NCI-H226 (cell line): ENCODE measurements at regions not wholly inside any gene's neighbourhood (a gene's known extent, or its start where the extent isn't known, plus 50 kb on each side); places are given as distances from the start of the nearest gene placed in this dataset.

Source experiments
- DNase-seq: peaks from one replicate; pipeline ENCODE4 v3.0.0-alpha.2; 2015

DNA sequence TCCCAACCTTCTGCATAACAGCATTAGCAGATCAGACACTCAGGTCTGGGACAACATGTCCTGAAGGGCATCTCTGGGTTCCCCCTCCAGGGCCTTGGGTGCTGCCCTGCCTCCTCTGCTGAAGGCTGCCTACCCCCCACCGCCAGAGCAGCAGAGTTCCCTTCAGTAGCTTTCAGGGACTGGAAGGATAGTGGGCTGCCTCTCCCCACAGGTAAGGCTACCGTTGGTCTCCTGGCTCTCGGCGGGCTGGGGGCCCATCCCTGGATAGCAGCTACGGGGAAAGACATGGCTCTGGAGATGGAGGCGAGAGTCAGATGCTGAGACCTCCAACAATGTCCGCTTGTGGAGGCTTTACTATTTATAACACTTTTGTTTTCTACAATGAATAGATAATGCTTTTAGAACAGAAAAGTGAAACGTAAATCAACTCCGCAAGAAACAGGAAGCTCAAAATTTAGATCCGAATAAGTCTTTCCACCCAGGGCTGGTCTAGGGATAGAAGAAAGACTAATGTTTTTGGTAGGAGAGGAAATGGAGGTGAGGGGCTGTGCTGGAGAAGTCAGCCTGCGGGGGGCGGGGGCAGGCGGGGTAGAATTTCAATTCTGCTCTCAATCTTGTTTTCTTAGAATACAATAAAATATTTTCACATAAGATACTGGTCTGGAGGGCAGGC, 58.4 kb downstream of the ARL4C start:
- DNase-seq: no peak

DNA sequence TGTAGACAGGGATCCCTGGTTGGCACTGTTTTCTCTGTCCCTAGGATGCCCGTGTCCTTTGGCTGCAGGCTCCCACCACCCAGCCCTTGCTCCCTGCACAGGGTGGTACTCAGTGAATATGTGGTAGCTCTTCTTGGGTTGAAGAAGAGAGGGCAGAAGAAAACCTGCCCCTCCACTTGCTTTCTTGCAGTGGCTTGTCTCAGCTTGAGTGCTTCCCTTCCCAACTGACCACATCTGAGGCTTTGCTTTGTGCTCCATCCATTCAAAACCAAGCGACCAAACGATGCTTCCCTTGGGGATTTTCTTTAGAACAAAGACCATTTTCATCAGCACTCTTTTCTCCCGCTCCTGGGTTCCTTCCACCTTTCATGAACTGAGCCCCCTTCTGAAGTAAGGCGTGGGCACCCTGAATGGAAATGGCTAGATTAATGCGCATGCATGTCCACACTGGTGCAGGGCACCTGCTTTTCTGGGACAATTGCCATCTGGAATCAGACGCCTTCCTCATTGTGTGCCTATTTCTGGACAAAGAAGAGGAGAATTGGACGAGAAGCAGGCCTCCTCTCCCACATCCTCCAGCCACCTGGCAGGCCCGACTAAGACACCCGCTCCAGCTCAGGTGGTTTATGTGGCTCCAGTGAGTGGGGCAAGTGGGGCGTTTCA, 59.1 kb downstream of the ARL4C start:
- DNase-seq: no peak

DNA sequence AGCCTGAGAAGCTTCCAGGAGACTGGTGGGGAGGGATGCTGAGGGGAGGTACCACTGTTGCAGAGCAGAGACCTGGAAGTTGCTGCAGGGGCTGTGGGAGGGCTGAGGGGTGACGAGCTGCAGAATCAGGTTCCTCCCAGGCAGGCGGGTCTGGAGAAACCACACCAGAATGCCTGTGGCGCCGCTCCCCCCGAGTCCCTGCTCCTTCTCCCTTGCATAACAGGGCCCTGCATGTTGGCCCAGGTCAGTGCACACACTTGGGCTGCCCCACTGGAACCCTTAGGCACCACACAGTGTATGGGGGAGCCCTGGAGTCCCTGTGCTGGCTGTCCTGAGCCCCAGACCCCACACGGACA, 60.4 kb downstream of the ARL4C start:
- DNase-seq: no peak

DNA sequence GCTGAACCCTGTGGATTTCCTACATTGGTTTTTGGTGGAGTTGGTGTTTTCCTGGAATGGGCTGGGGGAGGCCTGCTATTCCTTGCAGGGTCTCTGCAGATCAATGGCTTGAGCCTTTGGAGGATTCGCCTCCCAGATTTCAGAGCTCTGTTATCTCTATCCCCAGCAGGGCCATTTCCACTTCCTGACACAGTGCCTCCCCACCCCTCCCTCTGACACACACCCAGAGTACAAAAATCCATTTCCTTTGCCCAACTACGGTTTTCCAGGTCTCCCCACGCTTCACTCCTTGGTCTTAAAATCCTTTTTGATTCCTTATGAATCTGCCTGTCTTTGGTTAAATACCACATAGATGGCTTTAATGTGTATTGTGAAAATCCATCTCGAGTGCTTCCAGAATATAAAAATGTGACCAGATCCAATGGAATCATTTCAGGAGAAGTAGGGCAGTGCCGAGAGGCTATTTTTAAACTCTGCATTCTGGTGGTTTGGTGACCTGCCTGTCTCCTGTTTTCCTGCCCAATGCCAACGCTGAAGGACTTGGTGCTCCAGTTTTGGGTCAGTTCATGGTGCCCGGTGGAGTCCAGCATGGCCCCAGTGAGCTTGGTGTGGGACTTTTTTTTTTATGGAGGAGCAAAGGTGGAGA, 60.9 kb downstream of the ARL4C start:
- DNase-seq: peak; percentile 6

DNA sequence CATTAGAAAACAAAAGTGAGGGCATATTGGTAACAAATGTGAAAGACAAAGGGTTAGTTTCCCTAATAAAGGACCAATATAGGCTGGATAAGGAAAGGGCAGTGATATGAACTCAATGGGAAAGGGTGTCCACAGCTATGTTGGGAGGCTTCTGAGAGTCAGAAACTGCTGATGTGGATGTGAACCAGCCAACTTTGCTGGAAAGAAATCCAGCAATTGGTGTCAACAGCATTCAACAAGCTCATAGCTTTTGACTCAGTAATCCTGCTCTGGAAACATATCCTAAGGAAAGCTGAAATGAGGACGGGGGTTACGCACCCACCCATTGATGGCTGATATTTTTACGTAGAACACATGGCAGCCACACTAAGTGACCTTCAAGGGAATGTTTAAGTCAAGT, 63.7 kb downstream of the ARL4C start:
- no peak for DNase-seq

DNA sequence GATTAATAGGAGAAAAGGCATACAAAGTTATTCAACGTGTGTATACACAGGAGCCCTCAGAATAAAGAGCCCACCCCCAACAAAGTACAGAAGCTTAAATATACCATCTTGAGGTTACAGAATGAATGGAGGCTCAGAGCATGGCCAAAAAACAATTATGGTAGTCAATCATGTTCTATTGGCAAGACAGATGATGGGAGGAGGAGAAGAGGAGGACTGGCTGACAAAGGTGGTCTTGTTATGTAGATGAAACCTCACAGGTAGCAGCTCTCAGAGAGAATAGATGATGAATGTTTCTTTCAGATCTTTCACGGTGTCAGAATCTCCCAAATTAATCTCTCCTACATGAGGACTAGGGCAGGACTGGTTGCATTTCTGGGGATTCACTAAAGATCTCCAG, 66.0 kb downstream of the ARL4C start:
- DNase-seq: no peak

DNA sequence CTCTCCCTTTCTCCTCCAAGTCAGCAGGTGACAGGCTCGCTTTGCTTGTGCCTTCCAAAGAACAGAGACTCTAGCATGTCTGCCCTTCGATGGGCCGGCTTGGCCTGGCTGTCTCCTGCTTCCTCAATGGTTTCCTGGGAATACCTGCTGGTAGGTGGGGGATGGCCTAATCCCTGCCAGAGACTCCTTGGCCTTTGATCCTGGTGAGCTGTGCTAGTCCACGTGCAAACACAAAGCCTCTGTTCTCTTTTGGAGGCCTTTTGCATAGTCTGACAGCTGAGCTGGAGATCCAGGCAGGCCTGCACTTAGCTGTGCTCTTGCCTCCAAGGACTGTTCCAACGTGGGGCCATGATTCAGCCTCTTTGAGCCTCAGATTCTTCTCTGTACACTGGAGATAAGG, 67.6 kb downstream of the ARL4C start:
- no peak for DNase-seq

DNA sequence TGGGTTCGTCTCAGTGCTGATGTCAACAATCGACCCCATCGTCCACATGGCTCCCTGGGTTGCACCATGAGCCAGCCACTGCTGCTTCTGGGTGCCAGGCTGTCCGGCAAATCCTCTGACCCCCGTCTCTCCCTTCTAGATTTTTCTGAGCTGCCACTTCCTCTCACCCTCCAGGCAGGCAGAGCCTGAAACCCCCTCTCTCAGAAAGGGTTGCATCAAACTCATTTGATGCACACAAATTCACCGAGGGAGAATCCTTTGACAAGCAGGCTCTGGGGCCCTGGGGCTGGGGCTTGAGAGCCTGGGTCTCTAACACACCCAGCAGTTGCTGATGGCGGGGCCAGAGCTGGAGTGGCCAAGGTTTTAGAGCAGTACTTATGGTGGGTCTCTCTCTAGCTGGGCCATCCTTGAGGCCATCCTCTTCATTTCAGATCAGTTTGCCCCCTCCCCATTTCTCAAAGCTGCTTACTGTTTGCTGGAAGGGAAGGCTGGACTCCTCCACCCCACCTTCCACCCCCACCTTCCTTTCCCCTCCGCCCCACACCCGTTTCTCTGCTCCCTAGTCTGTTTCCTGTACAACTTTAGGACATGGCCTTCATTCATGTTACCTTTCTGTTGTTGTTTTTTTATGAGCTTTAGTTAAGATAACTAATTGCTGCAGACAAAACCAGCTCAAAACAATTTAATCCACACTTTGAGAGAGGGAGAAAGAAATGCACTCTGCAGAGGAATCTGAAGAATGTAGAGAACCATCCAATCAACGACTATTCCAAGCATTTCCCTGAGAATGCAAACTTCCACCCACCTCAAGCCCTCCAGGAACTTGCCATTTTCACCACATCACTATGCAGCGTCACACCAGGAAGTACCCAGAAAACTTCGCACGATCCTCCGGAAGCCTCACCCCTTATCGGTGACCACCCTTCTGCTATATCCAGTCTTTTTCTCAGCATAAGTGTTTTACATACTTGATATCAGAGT, 69.5 kb downstream of the ARL4C start:
- DNase-seq: peak; percentile 89

DNA sequence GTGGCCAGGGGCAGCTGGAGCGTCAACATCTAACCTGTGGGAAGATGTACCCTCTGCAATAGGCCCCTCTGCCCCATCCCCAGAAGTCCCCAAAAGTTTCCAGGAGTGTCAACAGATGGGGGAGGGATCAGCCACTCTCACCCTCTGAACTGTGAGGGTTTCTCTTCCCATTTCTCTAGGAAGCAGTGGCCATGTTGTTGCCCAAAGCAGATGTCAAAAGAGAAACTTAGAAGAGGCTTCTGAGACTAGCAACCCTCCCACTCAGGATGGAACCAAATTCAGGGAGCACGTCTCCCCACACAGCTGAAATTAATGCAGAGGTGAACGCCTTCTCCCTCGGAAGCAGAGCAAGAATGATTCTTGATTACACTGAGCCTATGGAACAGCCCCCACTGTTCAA, 70.3 kb downstream of the ARL4C start:
- DNase-seq: no peak

DNA sequence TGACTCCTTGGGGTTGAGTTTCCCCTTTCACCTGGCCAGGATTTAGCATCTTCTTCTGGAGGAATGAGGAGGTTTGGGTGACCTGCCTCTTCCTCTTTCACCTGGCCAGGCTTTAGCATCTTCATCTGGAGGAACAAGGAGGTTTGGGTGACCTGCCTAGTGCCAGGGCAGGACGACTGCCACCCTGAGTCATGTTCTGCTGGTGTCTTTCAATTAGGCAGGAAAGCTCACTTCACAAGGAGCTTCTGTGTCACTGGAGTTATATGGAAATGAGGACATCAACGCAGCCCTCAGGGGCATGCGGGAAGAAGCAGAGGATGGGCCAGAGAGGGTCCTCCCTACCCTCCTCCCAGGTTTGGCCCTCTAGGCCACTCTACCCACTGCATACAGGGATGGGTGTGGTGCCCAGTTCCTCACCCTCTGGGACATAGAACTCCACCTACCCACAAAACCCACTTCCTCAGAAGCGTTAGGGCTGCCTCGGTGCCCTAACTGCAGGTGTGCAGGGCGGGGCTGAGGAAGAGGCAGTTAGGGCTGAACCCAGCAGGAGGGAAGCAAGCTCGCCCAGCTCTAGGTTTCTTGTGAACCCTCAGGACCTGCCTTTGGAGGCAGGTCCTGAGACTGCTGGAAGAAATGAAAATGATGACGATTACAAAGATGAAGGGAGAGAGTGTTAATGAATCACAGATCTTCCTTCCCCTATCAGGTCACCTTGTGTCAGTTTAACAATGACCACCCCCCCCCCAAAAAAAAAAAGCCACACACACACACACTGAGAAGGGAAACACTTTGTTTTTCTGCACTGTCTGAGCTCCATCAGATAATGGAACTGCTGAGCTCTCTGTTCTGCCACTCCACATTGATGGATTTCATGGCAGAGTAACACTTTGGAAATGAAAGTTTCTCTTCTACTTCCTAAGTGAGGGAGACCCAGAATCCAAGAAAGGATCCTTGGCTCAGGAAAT, 71.0 kb downstream of the ARL4C start:
- no peak for DNase-seq

DNA sequence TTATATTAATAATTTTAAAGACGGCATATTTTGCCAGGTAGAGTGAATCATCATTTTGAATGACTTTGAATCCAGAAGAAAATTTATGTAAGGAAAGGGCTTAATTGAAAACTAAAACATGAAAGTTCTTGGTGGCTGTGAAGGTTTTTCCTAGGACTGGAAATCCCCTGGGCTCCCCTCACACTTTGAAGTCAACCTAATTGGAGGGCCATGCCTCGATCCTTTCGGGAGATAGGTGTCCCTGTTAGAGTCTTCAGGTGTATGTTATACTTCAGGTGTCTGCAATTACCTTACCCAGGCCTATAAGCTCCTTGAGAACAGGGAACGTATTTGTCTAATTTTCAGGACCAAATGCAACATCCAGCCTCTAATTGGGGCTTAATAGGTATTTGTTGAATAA, 73.0 kb downstream of the ARL4C start:
- DNase-seq: no peak

DNA sequence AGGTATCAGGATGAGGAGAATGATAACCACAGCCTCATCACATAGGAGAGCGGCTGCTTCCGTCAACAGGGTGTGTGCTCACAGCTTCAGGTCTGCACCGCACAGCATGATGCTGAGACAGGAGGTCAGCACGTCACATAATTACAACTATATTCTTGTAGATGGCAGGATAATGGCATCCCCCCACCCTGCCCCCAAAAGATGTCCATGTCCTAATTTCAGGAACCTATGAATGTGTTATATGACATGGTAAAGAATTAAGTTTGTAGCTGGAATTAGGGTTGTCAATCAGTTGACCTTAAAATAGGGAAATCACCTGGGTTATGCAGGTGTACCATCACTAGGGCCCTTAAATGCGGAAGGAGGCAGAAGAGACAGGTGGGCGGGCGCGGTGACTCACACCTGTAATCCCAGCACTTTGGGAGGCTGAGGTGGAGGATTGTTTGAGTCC, 73.9 kb downstream of the ARL4C start:
- DNase-seq: no peak

DNA sequence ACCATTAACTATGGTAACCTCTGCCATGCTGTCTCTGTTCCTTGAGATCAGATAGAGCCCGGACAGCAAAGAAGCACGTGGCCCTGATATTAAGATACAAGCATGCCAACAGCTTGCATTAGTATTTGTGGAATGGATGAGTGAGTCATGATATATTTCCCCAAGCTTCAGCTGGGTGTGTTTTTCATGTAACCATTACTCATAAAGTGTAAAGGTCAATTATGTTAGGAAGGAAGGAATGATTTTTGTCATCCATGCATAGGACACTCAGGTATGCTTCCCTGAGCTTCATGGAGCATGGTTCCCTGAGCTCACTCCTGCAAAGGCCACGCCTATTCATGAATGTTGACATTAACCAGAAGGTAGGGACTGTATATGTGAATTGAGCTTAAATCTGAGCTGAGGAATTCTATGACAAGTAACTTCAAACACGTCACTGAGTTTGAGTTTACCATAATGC, 74.6 kb downstream of the ARL4C start:
- peak; percentile 94 for DNase-seq

DNA sequence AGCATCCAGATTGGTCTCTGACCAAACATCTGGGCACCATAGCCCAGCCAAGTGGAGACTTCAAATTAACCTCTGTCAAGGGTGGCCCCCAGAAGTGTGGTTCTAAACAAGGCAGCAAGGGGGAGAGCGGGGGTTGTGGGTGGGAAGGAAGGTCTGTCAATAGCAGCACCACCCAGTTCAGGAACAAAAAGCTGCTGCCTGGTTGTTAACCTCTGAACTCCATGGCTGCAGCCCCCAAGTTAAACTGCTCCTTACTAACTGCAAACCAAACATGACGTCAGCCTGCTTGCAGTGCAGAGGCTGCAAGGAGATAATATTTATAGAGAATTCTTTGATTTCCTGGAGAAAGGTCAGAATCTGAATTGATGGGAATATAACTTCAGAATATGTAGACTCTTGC, 76.5 kb downstream of the ARL4C start:
- DNase-seq: no peak

DNA sequence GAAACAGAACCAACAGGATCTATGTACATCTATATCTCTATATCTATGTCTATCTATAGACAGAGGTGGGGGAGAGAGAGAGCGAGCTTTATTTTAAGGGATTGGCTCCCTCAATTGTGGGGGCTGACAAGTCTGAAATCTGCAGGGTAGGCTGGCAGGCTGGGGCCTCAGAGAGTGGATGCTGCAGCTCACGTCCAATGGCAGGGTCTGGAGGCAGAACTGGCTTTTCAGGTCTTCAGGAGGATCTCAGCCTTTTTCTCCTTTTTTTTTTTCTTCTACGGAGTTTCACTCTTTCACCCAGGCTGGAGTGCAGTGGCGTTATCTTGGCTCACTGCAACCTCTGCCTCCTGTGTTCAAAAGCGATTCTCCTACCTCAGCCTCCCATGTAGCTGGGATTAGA, 77.2 kb downstream of the ARL4C start:
- no peak for DNase-seq

DNA sequence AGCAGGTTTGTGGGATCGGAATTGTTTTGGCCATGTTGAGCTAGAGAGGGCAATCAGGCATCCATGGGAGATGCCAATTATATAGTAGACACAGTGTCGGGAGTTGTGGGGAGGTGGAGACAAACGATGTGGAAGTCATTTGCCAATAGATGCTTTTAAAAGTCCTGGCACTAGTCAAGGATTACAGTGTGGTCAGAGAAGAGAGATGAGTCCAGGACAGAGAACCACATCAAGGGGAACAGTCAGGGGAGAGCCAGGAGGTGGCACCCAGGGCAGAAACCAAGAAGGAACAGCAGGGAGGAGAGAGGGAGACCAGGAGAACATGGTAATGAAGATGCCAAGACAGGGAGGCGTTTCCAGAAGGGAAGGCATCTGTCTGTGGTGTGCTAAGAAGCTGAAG, 81.2 kb downstream of the ARL4C start:
- DNase-seq: no peak

DNA sequence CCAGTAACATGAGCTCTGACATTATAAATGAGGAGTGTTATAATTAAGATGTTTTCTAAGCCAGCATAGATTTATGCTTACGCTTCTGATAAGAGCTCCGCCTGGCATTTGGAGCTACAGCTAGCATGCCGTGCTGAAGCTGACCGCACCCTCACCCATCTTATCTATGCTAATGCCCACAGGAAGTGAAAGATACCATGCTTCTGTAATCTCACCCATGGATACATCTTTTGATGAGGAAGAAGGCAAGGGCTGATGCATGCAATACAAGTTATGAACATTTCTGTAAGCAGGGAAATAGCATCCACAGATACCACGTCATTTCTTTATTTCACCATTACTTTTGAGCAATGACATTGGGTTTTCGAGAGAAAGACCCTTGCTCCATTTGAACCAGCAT, 82.3 kb downstream of the ARL4C start:
- peak; percentile 95 for DNase-seq

DNA sequence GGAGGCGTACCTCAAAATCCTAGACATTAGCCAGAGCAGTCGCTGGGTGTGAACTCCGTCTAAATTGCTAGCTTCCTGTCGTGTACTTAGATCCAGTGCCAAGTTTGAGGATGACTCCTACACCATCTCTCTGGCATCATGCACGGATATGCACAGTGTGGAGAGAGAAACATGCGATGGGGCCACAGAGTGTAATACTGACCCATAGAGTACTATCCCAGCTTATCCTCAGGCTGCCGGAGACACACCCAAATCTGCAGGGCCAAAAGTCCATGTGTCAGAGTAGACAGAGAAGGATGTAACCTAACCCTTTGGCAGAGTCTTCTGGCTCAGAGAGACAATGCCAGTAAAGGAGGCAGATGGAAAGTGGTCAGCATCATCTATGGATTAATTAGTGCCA, 84.2 kb downstream of the ARL4C start:
- DNase-seq: peak; percentile 81

DNA sequence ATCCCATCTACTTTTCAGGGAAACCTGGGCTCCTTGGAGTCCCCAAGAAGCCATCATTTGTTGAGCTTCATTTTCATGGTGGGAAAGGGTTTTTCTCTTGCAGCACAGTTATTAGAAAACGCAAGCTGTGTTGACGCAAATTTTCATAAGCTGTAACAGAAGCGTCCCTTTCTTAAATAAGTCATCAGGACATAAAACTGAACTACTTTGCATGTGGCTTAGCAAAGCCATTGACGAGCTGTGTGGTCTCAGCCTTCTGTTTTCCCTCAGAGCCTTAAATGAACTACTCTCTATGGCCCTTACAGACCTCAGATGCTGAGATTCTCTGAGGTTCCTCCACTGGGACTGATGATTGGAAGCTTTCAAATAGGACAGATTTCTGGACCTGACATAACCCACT, 85.1 kb downstream of the ARL4C start:
- DNase-seq: no peak

DNA sequence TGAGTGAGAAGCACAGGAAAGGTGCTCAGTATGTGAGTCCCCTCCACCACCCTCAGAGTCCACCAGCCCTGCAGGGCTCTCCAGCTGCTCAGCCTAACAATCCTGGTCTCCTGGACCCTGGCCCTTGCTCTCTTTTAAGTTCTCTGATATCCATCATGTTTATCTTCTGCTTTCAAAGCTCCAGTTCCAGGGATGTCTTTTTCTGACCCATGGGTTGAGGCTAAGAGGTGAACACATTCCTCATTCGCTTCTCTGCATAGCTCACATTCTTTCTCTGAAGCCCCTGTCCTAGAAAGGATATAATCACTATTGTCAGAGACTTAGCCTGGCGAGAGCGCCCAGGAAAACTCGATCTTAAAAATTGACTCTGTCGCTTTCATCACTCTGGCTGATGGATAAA, 86.4 kb downstream of the ARL4C start:
- DNase-seq: no peak

DNA sequence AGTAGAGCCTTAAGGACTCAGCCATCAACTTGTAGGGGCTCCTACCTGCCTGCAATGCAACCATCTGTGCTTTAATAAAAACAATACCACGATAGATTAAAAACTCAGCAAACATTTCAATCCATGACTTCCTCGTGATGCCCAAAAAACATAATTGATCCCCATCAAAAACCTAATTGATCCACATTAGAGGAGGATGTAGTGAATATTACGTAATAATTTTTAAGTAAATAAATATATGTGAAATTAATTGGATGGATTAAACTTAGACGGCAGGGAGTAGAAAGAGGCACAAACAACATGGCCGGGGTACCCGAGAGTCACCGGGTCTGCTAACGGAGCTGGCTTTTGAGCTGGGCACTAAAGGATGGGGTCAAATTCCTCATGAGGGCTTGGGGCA, 87.3 kb downstream of the ARL4C start:
- no peak for DNase-seq

DNA sequence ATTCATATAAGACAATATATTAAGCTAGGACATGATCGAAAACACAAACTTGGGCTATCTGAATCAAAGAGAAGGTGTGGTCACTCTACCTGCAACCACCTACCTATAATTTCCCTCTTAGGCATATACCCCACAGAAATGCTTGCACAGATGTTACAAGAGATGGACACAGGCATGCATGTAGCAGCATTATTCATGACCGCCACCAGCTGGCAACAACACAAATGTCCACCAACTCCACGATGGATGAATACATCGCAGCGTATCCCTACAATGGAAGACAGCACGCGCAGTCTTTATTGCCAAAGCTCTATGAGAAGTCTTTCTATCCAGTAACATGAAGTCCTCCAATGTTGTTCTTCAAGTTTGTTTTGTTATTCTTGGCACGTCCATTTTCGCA, 90.8 kb downstream of the ARL4C start:
- no peak for DNase-seq
